Thoracic aorta (tissue), 2 donors: ENCODE measurements at regions not wholly inside any gene's neighbourhood (a gene's known extent, or its start where the extent isn't known, plus 50 kb on each side); places are given as distances from the start of the nearest gene placed in this dataset.

Source experiments
- ATAC-seq: fragments of 150-250 bp; one replicate; pipeline ENCODE4 v1.8.0; 2017; ENCODE audit warnings: low read depth; ENCODE audit not compliant: insufficient number of reproducible peaks, low FRiP score
- DNase-seq: peaks from one replicate; pipeline ENCODE4 v3.0.0-alpha.2; 2020; ENCODE audit warnings: low spot score
- H3K27ac ChIP-seq, 2 donors: fragments of 200-600 bp; sonication (generic); 1 replicate in 1 of 2; 2 replicates in 1 of 2; pipeline ENCODE4 v1.5.1; 2016; ENCODE audit warnings: mild to moderate bottlenecking in 2 of 2, moderate library complexity in 2 of 2
- H3K27me3 ChIP-seq: fragments of 200-600 bp; sonication (generic); replicated peaks from 2 replicates; pipeline ENCODE4 v1.6.0; 2016; ENCODE audit warnings: mild to moderate bottlenecking; ENCODE audit not compliant: insufficient read depth
- H3K36me3 ChIP-seq: fragments of 200-600 bp; sonication (generic); one replicate; pipeline ENCODE4 v1.5.1; 2016
- H3K4me1 ChIP-seq, 2 donors: fragments of 200-600 bp; sonication (generic); 1 replicate in 1 of 2; 2 replicates in 1 of 2; pipeline versions ENCODE4 v1.5.1 to v1.6.0; 2016; ENCODE audit warnings: low read depth in 2 of 2, mild to moderate bottlenecking in 1 of 2; ENCODE audit not compliant: control insufficient read depth in 1 of 2
- H3K4me3 ChIP-seq: fragments of 200-600 bp; sonication (generic); 2 replicates; pipeline ENCODE4 v1.5.1; 2016; ENCODE audit warnings: mild to moderate bottlenecking
- H3K9me3 ChIP-seq: fragments of 200-600 bp; sonication (generic); 2 replicates; pipeline ENCODE4 v1.5.1; 2016
- CTCF ChIP-seq: fragments of 200-600 bp; sonication (generic); IDR thresholded peaks from one replicate; pipeline ENCODE4 v1.5.1; 2019; ENCODE audit warnings: antibody characterized with exemption

GRCh38 chr22:27008454-27008853 is 351.1 kb downstream of the MIAT start:
- H3K27me3 ChIP-seq: no peaks in the 10 kb centered on the region
- ATAC-seq: no peak
- peaks cover 0 to 12% of the 10 kb centered on the region in 2 donors for H3K4me1 ChIP-seq
- no peaks in the 10 kb centered on the region for H3K9me3 ChIP-seq
- TF ChIP-seq CTCF: no peak
- H3K4me3 ChIP-seq: no peak overlapping the region
- no peaks in the 10 kb centered on the region for H3K36me3 ChIP-seq
- DNase-seq: no peak
- no peak overlapping the region for H3K27ac ChIP-seq

GRCh38 chr22:27011133-27011532 is 353.7 kb downstream of the MIAT start:
- Histone ChIP-seq H3K4me1 (peaks cover 0 to 12% of the 10 kb centered on the region in 2 donors), H3K36me3 (no peaks in the 10 kb centered on the region), H3K27ac (no peak overlapping the region), H3K9me3 (no peaks in the 10 kb centered on the region), H3K27me3 (no peaks in the 10 kb centered on the region), H3K4me3 (no peak overlapping the region)
- DNase-seq (no peak), ATAC-seq (no peak)
- no peak for TF ChIP-seq CTCF

DNA sequence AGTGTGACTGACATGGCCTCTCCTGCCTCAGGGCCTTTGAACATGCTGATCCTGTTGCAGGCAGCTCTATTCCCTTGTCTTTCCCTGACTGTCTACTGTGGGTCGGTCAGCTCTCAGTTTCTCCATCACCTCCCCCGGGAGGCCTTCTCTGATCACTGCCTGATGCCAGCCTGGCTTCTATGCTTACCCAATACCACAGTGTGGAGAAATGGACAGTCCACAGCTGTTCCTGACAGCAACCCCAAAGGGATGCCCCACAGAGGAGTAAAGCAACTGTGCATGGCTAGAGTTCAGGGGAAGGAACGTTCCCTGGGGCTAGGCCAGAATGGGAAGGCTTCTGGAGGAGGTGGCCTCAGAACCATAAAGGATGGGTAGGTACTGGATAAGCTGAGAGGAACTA is 354.3 kb downstream of the MIAT start:
- DNase-seq (no peak), ATAC-seq (no peak)
- Histone ChIP-seq H3K4me1 (peaks cover 0 to 12% of the 10 kb centered on the region in 2 donors), H3K36me3 (no peaks in the 10 kb centered on the region), H3K27me3 (no peaks in the 10 kb centered on the region), H3K9me3 (no peaks in the 10 kb centered on the region), H3K27ac (no peak overlapping the region), H3K4me3 (no peak overlapping the region)
- TF ChIP-seq CTCF: no peak

DNA sequence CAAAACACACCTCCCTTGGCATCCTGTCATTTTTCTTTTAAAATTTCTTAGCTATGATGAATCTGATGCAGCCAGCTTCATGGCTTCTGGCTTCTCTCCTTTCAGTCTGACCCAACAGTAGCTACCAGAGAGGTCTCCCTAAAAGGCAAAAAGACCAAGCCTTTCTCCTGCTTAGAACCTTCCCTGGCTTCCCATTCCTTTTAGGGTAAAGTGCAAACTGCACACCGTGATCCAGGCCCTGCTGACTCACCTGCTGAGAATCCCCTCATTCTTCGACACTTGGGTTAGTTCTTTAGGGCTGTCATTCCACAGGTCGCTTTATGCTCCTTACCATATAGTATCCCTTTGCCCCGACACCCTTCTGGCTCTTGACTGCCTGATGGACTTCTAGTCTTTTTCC is 362.4 kb downstream of the MIAT start:
- ATAC-seq (peak; percentile 94), DNase-seq (peak; percentile 18)
- no peak overlapping the region for H3K4me3 ChIP-seq
- H3K36me3 ChIP-seq: no peaks in the 10 kb centered on the region
- no peaks in the 10 kb centered on the region for H3K27me3 ChIP-seq
- H3K9me3 ChIP-seq: no peaks in the 10 kb centered on the region
- no peak for TF ChIP-seq CTCF
- H3K4me1 ChIP-seq: peaks cover 7 to 22% of the 10 kb centered on the region in 2 donors
- H3K27ac ChIP-seq: peak overlapping the region; percentile 90 to 97

DNA sequence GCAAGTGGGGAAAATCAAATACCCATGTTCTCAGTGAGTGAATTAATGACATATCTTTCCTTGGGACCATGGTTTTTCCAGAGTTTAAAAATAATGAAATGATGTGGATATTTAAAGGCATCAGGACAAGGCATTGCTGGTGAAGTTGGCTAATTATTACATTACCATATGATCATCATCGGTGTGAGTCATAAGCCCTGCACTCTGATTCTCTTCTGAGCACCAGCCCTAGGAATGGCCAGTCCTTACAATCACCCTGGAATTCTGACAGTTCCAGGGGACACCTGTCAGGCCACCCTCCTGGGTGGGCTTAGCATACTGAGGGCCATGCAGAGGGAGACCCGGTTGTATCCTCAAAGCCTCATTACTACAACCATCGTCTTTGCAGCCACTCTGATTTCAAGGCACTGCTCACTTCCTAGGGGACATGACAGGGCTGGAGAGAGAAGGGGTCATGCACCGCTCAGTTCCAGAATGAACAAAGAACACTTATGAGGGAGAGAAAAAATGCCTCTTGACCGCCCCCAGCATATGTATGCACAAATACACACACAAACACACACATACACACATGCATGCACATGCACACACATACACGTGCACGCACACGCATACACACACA is 365.0 kb downstream of the MIAT start:
- Histone ChIP-seq H3K9me3 (no peaks in the 10 kb centered on the region), H3K27ac (peak overlapping the region; percentile 3 to 90), H3K4me3 (no peak overlapping the region), H3K36me3 (no peaks in the 10 kb centered on the region), H3K4me1 (peaks cover 7 to 22% of the 10 kb centered on the region in 2 donors), H3K27me3 (no peaks in the 10 kb centered on the region)
- DNase-seq: no peak
- ATAC-seq: no peak
- TF ChIP-seq CTCF: no peak
